Body of pancreas (tissue), 4 donors: ENCODE measurements at regions not wholly inside any gene's neighbourhood (a gene's known extent, or its start where the extent isn't known, plus 50 kb on each side); places are given as distances from the start of the nearest gene placed in this dataset.

Experiments
- CTCF ChIP-seq, 7 experiments: fragments of 450-650 bp in 4 of 7; fragments of 200-600 bp in 3 of 7; sonication (generic) in 3 of 7; IDR thresholded peaks; one replicate each; pipeline ENCODE4 v1.5.1; 2016 to 2019; ENCODE audit warnings: antibody characterized with exemption in 7 of 7
- POLR2A ChIP-seq, 3 donors: fragments of 450-650 bp; IDR thresholded peaks; one replicate each; pipeline ENCODE4 v1.6.1; 2016; ENCODE audit warnings: antibody characterized with exemption in 3 of 3, mild to moderate bottlenecking in 2 of 3

GRCh38 chr4:34732176-34732950 lies 1512.0 kb downstream of the ARAP2 start:
- TF ChIP-seq CTCF (IDR thresholded peaks at IDR 0.05) (no peak), POLR2A (IDR thresholded peaks at IDR 0.05) (no peak)
